ENCODE measurements at regions not wholly inside any gene's neighbourhood (a gene's known extent, or its start where the extent isn't known, plus 50 kb on each side); places are given as distances from the start of the nearest gene placed in this dataset.

- Histone ChIP-seq H3K79me1 (ENCODE audit: low read depth, low read length) (no peaks in the 10 kb centered on the region), H4K91ac (ENCODE audit: low read depth, low read length, poor library complexity) (no peak overlapping the region), H3K36me3 (replicated peaks in 1 of 2; ENCODE audit: control insufficient read depth in 2 of 2, insufficient read depth in 2 of 2, low read length in 2 of 2) (no peaks in the 10 kb centered on the region), H2BK12ac (ENCODE audit: low read length) (no peak overlapping the region), H3K4me3 (ENCODE audit: low read length in 2 of 2) (no peak overlapping the region), H3K4ac (ENCODE audit: low read length) (no peak overlapping the region), H2BK5ac (ENCODE audit: low read length) (no peak overlapping the region), H3K9me3 (replicated peaks in 1 of 2; ENCODE audit: control insufficient read depth in 2 of 2, insufficient read depth in 1 of 2, low read depth in 1 of 2, low read length in 2 of 2) (peaks cover 0 to 3% of the 10 kb centered on the region in 2 donors), H2AFZ (ENCODE audit: low read length) (no peak overlapping the region), H2AK5ac (ENCODE audit: low read depth, low read length) (no peak overlapping the region), H3K27ac (replicated peaks; ENCODE audit: low read length) (no peak overlapping the region), H3K9ac (ENCODE audit: low read depth, low read length, poor library complexity) (no peak overlapping the region), H3K23ac (ENCODE audit: low read depth, low read length, poor library complexity) (no peak overlapping the region), H3K14ac (ENCODE audit: low read length) (no peak overlapping the region), H2BK15ac (ENCODE audit: low read length) (no peak overlapping the region), H3K4me1 (ENCODE audit: control insufficient read depth in 2 of 2, insufficient read depth in 1 of 2, low read depth in 1 of 2, low read length in 2 of 2) (peaks cover 0 to 23% of the 10 kb centered on the region in 2 donors), H3K4me2 (ENCODE audit: insufficient read depth, low read length, poor library complexity, severe bottlenecking) (no peak overlapping the region), H3K18ac (ENCODE audit: low read length) (no peak overlapping the region), H4K8ac (ENCODE audit: low read depth, low read length) (no peak overlapping the region), H2BK120ac (ENCODE audit: low read depth, low read length) (no peak overlapping the region), H3K27me3 (ENCODE audit: control insufficient read depth in 3 of 3, insufficient read depth in 3 of 3, low read depth in 1 of 3, low read length in 3 of 3) (no peaks in the 10 kb centered on the region)
- no CpG with 5 or more reads among the region's 3 CpGs for WGBS, 2 donors (ENCODE audit: extremely low coverage in 2 of 2, insufficient read length in 2 of 2, insufficient replicate concordance in 1 of 2)
- no peak for DNase-seq (ENCODE audit: low spot score)
These were observed 353.2 kb upstream of the SOX2 start for GRCh38 chr3:181358562-181358961.

GRCh38 chr3:181358060-181358459 is 353.7 kb upstream of the SOX2 start:
- H3K27ac ChIP-seq (replicated peaks; ENCODE audit: low read length) = no peak overlapping the region
- H3K4me2 ChIP-seq (ENCODE audit: insufficient read depth, low read length, poor library complexity, severe bottlenecking) = no peak overlapping the region
- H4K91ac ChIP-seq (ENCODE audit: low read depth, low read length, poor library complexity) = no peak overlapping the region
- H2AK5ac ChIP-seq (ENCODE audit: low read depth, low read length) = no peak overlapping the region
- DNase-seq (ENCODE audit: low spot score) = no peak
- no peak overlapping the region for H2BK15ac ChIP-seq (ENCODE audit: low read length)
- H4K8ac ChIP-seq (ENCODE audit: low read depth, low read length) = no peak overlapping the region
- no peak overlapping the region for H2BK12ac ChIP-seq (ENCODE audit: low read length)
- no peaks in the 10 kb centered on the region for H3K36me3 ChIP-seq (replicated peaks in 1 of 2; ENCODE audit: control insufficient read depth in 2 of 2, insufficient read depth in 2 of 2, low read length in 2 of 2)
- H2AFZ ChIP-seq (ENCODE audit: low read length) = no peak overlapping the region
- H3K9ac ChIP-seq (ENCODE audit: low read depth, low read length, poor library complexity) = no peak overlapping the region
- no peaks in the 10 kb centered on the region for H3K79me1 ChIP-seq (ENCODE audit: low read depth, low read length)
- no peak overlapping the region for H3K4ac ChIP-seq (ENCODE audit: low read length)
- H3K4me3 ChIP-seq (ENCODE audit: low read length in 2 of 2) = no peak overlapping the region
- WGBS, 2 donors (ENCODE audit: extremely low coverage in 2 of 2, insufficient read length in 2 of 2, insufficient replicate concordance in 1 of 2) = no CpG with 5 or more reads among the region's 1 CpG
- H2BK5ac ChIP-seq (ENCODE audit: low read length) = no peak overlapping the region
- H3K4me1 ChIP-seq (ENCODE audit: control insufficient read depth in 2 of 2, insufficient read depth in 1 of 2, low read depth in 1 of 2, low read length in 2 of 2) = peaks cover 0 to 23% of the 10 kb centered on the region in 2 donors
- H3K9me3 ChIP-seq (replicated peaks in 1 of 2; ENCODE audit: control insufficient read depth in 2 of 2, insufficient read depth in 1 of 2, low read depth in 1 of 2, low read length in 2 of 2) = peaks cover 0 to 3% of the 10 kb centered on the region in 2 donors
- H3K14ac ChIP-seq (ENCODE audit: low read length) = no peak overlapping the region
- no peak overlapping the region for H3K18ac ChIP-seq (ENCODE audit: low read length)
- H3K23ac ChIP-seq (ENCODE audit: low read depth, low read length, poor library complexity) = no peak overlapping the region
- H3K27me3 ChIP-seq (ENCODE audit: control insufficient read depth in 3 of 3, insufficient read depth in 3 of 3, low read depth in 1 of 3, low read length in 3 of 3) = no peaks in the 10 kb centered on the region
- no peak overlapping the region for H2BK120ac ChIP-seq (ENCODE audit: low read depth, low read length)

DNA sequence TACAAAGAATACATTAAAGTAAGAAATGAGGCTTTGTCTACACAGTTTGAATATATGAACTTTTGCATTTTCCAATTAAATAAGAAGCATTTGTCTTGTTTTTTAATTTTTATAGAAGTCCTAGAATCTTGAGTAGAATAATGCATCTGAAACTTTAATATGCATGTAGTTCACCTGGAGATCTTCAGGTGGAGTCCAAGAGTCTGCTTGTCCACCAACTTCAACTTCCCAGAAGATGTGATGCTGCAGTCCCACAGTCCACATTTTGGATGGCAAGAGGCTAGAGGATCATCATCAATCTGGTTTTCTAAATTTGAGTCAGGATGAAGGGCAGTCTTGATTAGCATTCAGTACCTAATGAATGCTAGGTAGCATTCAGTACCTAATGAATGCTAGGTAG is 357.6 kb upstream of the SOX2 start:
- peaks cover 0 to 17% of the 10 kb centered on the region in 2 donors for H3K4me1 ChIP-seq (ENCODE audit: control insufficient read depth in 2 of 2, insufficient read depth in 1 of 2, low read depth in 1 of 2, low read length in 2 of 2)
- no peak overlapping the region for H3K27ac ChIP-seq (replicated peaks; ENCODE audit: low read length)
- H4K91ac ChIP-seq (ENCODE audit: low read depth, low read length, poor library complexity) = no peak overlapping the region
- no peak overlapping the region for H2BK12ac ChIP-seq (ENCODE audit: low read length)
- no peak overlapping the region for H3K14ac ChIP-seq (ENCODE audit: low read length)
- no peak overlapping the region for H3K18ac ChIP-seq (ENCODE audit: low read length)
- H3K79me1 ChIP-seq (ENCODE audit: low read depth, low read length) = no peaks in the 10 kb centered on the region
- H3K4ac ChIP-seq (ENCODE audit: low read length) = no peak overlapping the region
- H2AFZ ChIP-seq (ENCODE audit: low read length) = no peak overlapping the region
- no peak for DNase-seq (ENCODE audit: low spot score)
- no peak overlapping the region for H3K23ac ChIP-seq (ENCODE audit: low read depth, low read length, poor library complexity)
- H3K9ac ChIP-seq (ENCODE audit: low read depth, low read length, poor library complexity) = no peak overlapping the region
- no peak overlapping the region for H2BK15ac ChIP-seq (ENCODE audit: low read length)
- H3K36me3 ChIP-seq (replicated peaks in 1 of 2; ENCODE audit: control insufficient read depth in 2 of 2, insufficient read depth in 2 of 2, low read length in 2 of 2) = no peaks in the 10 kb centered on the region
- no peak overlapping the region for H2BK120ac ChIP-seq (ENCODE audit: low read depth, low read length)
- H2BK5ac ChIP-seq (ENCODE audit: low read length) = no peak overlapping the region
- H3K27me3 ChIP-seq (ENCODE audit: control insufficient read depth in 3 of 3, insufficient read depth in 3 of 3, low read depth in 1 of 3, low read length in 3 of 3) = no peaks in the 10 kb centered on the region
- H3K4me3 ChIP-seq (ENCODE audit: low read length in 2 of 2) = no peak overlapping the region
- H4K8ac ChIP-seq (ENCODE audit: low read depth, low read length) = no peak overlapping the region
- H2AK5ac ChIP-seq (ENCODE audit: low read depth, low read length) = no peak overlapping the region
- H3K9me3 ChIP-seq (replicated peaks in 1 of 2; ENCODE audit: control insufficient read depth in 2 of 2, insufficient read depth in 1 of 2, low read depth in 1 of 2, low read length in 2 of 2) = no peaks in the 10 kb centered on the region
- H3K4me2 ChIP-seq (ENCODE audit: insufficient read depth, low read length, poor library complexity, severe bottlenecking) = no peak overlapping the region

DNA sequence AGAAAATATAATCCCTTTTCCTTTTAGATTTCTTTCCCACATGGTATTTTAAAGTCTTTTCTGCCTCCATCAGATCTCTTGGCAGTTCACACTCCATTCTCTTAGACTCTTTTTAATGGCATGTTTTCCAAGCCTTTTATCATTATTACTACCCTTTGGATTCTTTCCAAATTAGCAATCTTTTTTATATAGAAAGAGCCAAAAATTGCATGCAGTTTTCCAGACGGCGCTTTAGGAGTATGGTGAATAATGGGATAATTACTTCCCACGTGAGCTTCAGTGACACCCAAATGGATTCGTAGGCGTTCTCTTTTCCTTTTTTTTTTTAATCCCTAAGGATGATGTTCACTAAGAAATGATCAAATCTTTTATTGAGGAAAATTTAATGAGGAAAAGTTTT is 354.8 kb upstream of the DNAJC19 start:
- Histone ChIP-seq H2AFZ (ENCODE audit: low read length) (no peak overlapping the region), H2AK5ac (ENCODE audit: low read depth, low read length) (no peak overlapping the region), H3K4me1 (ENCODE audit: control insufficient read depth in 2 of 2, insufficient read depth in 1 of 2, low read depth in 1 of 2, low read length in 2 of 2) (no peaks in the 10 kb centered on the region), H3K18ac (ENCODE audit: low read length) (no peak overlapping the region), H3K4me3 (ENCODE audit: low read length in 2 of 2) (no peak overlapping the region), H3K9ac (ENCODE audit: low read depth, low read length, poor library complexity) (no peak overlapping the region), H4K8ac (ENCODE audit: low read depth, low read length) (no peak overlapping the region), H2BK12ac (ENCODE audit: low read length) (no peak overlapping the region), H3K4me2 (ENCODE audit: insufficient read depth, low read length, poor library complexity, severe bottlenecking) (no peak overlapping the region), H3K36me3 (replicated peaks in 1 of 2; ENCODE audit: control insufficient read depth in 2 of 2, insufficient read depth in 2 of 2, low read length in 2 of 2) (no peaks in the 10 kb centered on the region), H3K14ac (ENCODE audit: low read length) (no peak overlapping the region), H3K9me3 (replicated peaks in 1 of 2; ENCODE audit: control insufficient read depth in 2 of 2, insufficient read depth in 1 of 2, low read depth in 1 of 2, low read length in 2 of 2) (peaks cover 0 to 2% of the 10 kb centered on the region in 2 donors), H3K23ac (ENCODE audit: low read depth, low read length, poor library complexity) (no peak overlapping the region), H3K27me3 (ENCODE audit: control insufficient read depth in 3 of 3, insufficient read depth in 3 of 3, low read depth in 1 of 3, low read length in 3 of 3) (no peaks in the 10 kb centered on the region), H2BK120ac (ENCODE audit: low read depth, low read length) (no peak overlapping the region), H3K79me1 (ENCODE audit: low read depth, low read length) (no peaks in the 10 kb centered on the region), H3K4ac (ENCODE audit: low read length) (no peak overlapping the region), H2BK15ac (ENCODE audit: low read length) (no peak overlapping the region), H4K91ac (ENCODE audit: low read depth, low read length, poor library complexity) (no peak overlapping the region), H3K27ac (replicated peaks; ENCODE audit: low read length) (no peak overlapping the region), H2BK5ac (ENCODE audit: low read length) (no peak overlapping the region)
- DNase-seq (ENCODE audit: low spot score) = no peak
- WGBS, 2 donors (ENCODE audit: extremely low coverage in 2 of 2, insufficient read length in 2 of 2, insufficient replicate concordance in 1 of 2) = no CpG with 5 or more reads among the region's 5 CpGs
